Vagina (tissue), 2 donors: ENCODE measurements at regions not wholly inside any gene's neighbourhood (a gene's known extent, or its start where the extent isn't known, plus 50 kb on each side); places are given as distances from the start of the nearest gene placed in this dataset.

ENCODE experiments used
- CTCF ChIP-seq, 3 experiments: fragments of 450-650 bp in 2 of 3; fragments of 200-600 bp in 1 of 3; sonication (generic) in 1 of 3; IDR thresholded peaks; one replicate each; pipeline ENCODE4 v1.5.1; 2017 to 2019; ENCODE audit warnings: antibody characterized with exemption in 3 of 3, mild to moderate bottlenecking in 2 of 3, moderate library complexity in 2 of 3
- POLR2A ChIP-seq, 2 donors: fragments of 450-650 bp; IDR thresholded peaks; one replicate each; pipeline ENCODE4 v1.6.1; 2017; ENCODE audit warnings: antibody characterized with exemption in 2 of 2, mild to moderate bottlenecking in 2 of 2, moderate library complexity in 2 of 2

GRCh38 chr2:150555611-150556356 is 68.3 kb upstream of the RND3 start:
- no peak for TF ChIP-seq CTCF (IDR thresholded peaks at IDR 0.05)
- TF ChIP-seq POLR2A (IDR thresholded peaks at IDR 0.05), result no peak
